ENCODE measurements at regions not wholly inside any gene's neighbourhood (a gene's known extent, or its start where the extent isn't known, plus 50 kb on each side); places are given as distances from the start of the nearest gene placed in this dataset.

- H3K23ac ChIP-seq (ENCODE audit: low read depth, low read length): no peak overlapping the region
- peaks cover 3% of the 10 kb centered on the region for H3K9me3 ChIP-seq (ENCODE audit: control insufficient read depth, insufficient read depth, low read length)
- H2BK120ac ChIP-seq (ENCODE audit: low read depth, low read length): no peak overlapping the region
- H3K4me1 ChIP-seq (ENCODE audit: control insufficient read depth, insufficient read depth, low read length): no peaks in the 10 kb centered on the region
- H3K79me1 ChIP-seq (ENCODE audit: low read depth in 1 of 2, low read length in 2 of 2): no peaks in the 10 kb centered on the region
- DNase-seq: peak; percentile 8
- no peak overlapping the region for H4K5ac ChIP-seq (ENCODE audit: low read depth, low read length)
- H4K91ac ChIP-seq (ENCODE audit: insufficient read depth, low read depth, low read length): no peak overlapping the region
- H3K14ac ChIP-seq (replicated peaks; ENCODE audit: low read depth, low read length): no peak overlapping the region
- no peak overlapping the region for H2AK9ac ChIP-seq (replicated peaks; ENCODE audit: low read depth, low read length, poor library complexity)
- intact Hi-C loops (cut with micrococcal nuclease): loop anchor here (10.0 kb wide), 2 partner anchors 173 to 433 kb away; no protein-coding TSS in a partner anchor
- no CpG with 5 or more reads among the region's 4 CpGs for WGBS, 2 experiments (ENCODE audit: extremely low coverage in 2 of 2, insufficient read length in 1 of 2)
- no peak; the same call in 1 of the 2 replicates for ATAC-seq (ENCODE audit: low read depth)
- H3K4me3 ChIP-seq (ENCODE audit: insufficient read depth, low read depth, low read length): no peak overlapping the region
- H3K56ac ChIP-seq (ENCODE audit: extremely low read depth, insufficient read depth, low read length): no peak overlapping the region
- no TSS peak for BruUV-seq (replicated peaks)
- no peak overlapping the region for H3K4ac ChIP-seq (ENCODE audit: low read depth, low read length)
- no peak overlapping the region for H2AFZ ChIP-seq (replicated peaks; ENCODE audit: low read length, poor library complexity)
- H4K8ac ChIP-seq (ENCODE audit: low read depth in 2 of 2, low read length in 2 of 2): no peak overlapping the region
- H3K18ac ChIP-seq (ENCODE audit: low read depth, low read length): no peak overlapping the region
- CTCF ChIA-PET: no interaction called here
- no peak overlapping the region for H3K9ac ChIP-seq (ENCODE audit: low read depth, low read length)
- H2AK5ac ChIP-seq (ENCODE audit: low read depth, low read length): no peak overlapping the region
- H3K4me2 ChIP-seq (ENCODE audit: low read depth, low read length): no peak overlapping the region
- no peaks in the 10 kb centered on the region for H3K36me3 ChIP-seq (ENCODE audit: control insufficient read depth, insufficient read depth, low read length)
- H3K27me3 ChIP-seq (ENCODE audit: control insufficient read depth, insufficient read depth, low read length): no peaks in the 10 kb centered on the region
- H2BK5ac ChIP-seq (ENCODE audit: low read depth, low read length, poor library complexity, severe bottlenecking): no peak overlapping the region
- no peak overlapping the region for H3K27ac ChIP-seq (ENCODE audit: insufficient read depth, low read length)
- no peak overlapping the region for H2BK20ac ChIP-seq (ENCODE audit: low read depth, low read length)
- POLR2A ChIA-PET (ENCODE audit: unreplicated experiment): no interaction called here
- no peak overlapping the region for H2BK15ac ChIP-seq (ENCODE audit: low read depth, low read length)
- TF ChIP-seq RCOR1 (IDR thresholded peaks at IDR 0.05; ENCODE audit: insufficient replicate concordance, low read length) (no peak), SMC3 (IDR thresholded peaks at IDR 0.05; ENCODE audit: low read depth, low read length) (no peak), CEBPB (IDR thresholded peaks at IDR 0.05; ENCODE audit: low read depth, low read length) (peak; percentile 78)
- dilution Hi-C loops (cut with HindIII; ENCODE audit: low sequenced_read_pairs, unreplicated experiment): no loop called here
- no peaks in the 10 kb centered on the region for H3K9me1 ChIP-seq (ENCODE audit: insufficient read depth, low read length)
- in situ Hi-C loops (cut with MboI; ENCODE audit: low sequenced_read_pairs): no loop called here
- H4K20me1 ChIP-seq (ENCODE audit: insufficient read depth, low read length): no peaks in the 10 kb centered on the region
Observed at GRCh38 chr14:89017417-89017816, 193.0 kb downstream of the TTC8 start.

All from IMR-90 (cell line).